Activated T-helper 17 cell treated with anti-CD3 and anti-CD28 coated beads, Interleukin-2, amount 50 U/mL, for 72 hours (primary cell): ENCODE measurements at regions not wholly inside any gene's neighbourhood (a gene's known extent, or its start where the extent isn't known, plus 50 kb on each side); places are given as distances from the start of the nearest gene placed in this dataset.

Experiments used
- ATAC-seq: fragments of 150-1000 bp; cut with Tn5 transposase; replicated peaks from 2 replicates; pipeline ENCODE4 v1.10.0; 2021; ENCODE audit warnings: mild to moderate bottlenecking, moderate library complexity
- H3K27ac Mint-ChIP-seq: one replicate; pipeline ENCODE4 v1.8.0; 2022; ENCODE audit warnings: mixed read lengths
- H3K27me3 Mint-ChIP-seq: one replicate; pipeline ENCODE4 v1.8.0; 2022; ENCODE audit warnings: mixed read lengths
- H3K36me3 Mint-ChIP-seq: one replicate; pipeline ENCODE4 v1.8.0; 2022; ENCODE audit warnings: low read depth, mild to moderate bottlenecking, mixed read lengths
- H3K4me1 Mint-ChIP-seq: one replicate; pipeline ENCODE4 v1.8.0; 2022; ENCODE audit warnings: mixed read lengths
- H3K4me3 Mint-ChIP-seq: one replicate; pipeline ENCODE4 v1.8.0; 2022; ENCODE audit warnings: mild to moderate bottlenecking, mixed read lengths
- H3K9me3 Mint-ChIP-seq: one replicate; pipeline ENCODE4 v1.8.0; 2022; ENCODE audit warnings: mixed read lengths

DNA sequence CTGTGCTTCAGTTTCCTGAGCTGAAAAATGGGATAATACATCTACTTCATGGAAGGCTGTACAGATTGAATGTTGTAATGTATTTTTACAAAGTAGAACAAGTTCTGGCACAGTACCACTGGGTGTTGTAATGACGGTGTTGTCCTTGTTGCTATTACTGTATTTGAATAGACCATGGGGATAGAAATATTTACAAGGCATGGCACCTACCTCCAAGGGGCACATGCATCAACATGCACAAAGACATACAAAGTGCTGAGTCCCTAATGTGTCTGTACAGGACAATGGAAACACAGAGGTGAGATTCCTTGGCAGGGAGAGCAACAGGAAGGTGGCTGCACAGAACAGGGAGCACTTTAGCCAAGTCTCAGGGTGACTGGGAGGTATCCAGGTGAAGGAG is 930.6 kb upstream of the TMEM132C start:
- peaks cover 18% of the 10 kb centered on the region for H3K27me3 Mint-ChIP-seq
- no peak overlapping the region for H3K4me3 Mint-ChIP-seq
- no peak for ATAC-seq
- H3K27ac Mint-ChIP-seq: no peak overlapping the region
- H3K36me3 Mint-ChIP-seq: no peaks in the 10 kb centered on the region
- no peaks in the 10 kb centered on the region for H3K4me1 Mint-ChIP-seq
- H3K9me3 Mint-ChIP-seq: no peaks in the 10 kb centered on the region

DNA sequence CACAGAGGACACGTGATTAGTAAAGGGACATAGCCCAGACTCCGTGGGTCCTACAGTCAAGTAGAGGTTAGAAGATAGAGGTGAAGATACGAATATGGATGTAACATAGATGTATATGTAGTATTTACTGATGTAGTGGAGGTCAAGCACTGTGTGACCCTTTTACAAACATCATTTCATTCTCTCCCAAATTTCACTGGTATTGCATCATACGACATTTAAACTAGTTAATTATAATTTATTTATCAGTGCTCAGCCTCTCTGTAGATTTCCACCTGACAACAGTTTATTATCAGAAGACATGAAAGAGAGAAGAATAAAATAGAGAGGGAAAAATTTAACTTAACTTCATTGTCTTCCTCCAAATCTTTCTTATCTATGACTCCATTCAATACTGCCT is 927.9 kb upstream of the TMEM132C start:
- ATAC-seq: no peak
- Mint-ChIP-seq H3K27ac (no peak overlapping the region), H3K4me3 (no peak overlapping the region), H3K9me3 (no peaks in the 10 kb centered on the region), H3K36me3 (no peaks in the 10 kb centered on the region), H3K27me3 (peaks cover 22% of the 10 kb centered on the region), H3K4me1 (no peaks in the 10 kb centered on the region)

DNA sequence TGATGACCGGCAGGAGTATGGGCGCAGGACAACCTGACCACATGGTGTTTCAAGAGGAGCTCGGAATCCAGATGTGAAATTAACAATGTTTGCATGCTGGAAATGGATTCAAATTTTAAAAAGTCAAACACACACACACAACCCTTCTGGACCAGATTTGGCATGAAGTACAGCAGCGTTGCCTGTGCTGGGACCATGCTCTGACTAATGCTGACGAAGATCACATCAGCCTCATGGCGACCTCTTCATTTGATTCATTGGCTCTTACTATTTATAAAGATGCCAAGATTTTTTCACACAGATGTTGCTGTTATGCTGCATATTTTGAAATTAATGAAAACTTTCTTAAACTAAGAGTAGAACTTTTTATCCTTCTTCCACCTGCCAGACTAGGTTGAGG is 926.6 kb upstream of the TMEM132C start:
- Mint-ChIP-seq H3K4me3 (no peak overlapping the region), H3K36me3 (no peaks in the 10 kb centered on the region), H3K27ac (no peak overlapping the region), H3K27me3 (peaks cover 29% of the 10 kb centered on the region), H3K4me1 (no peaks in the 10 kb centered on the region), H3K9me3 (no peaks in the 10 kb centered on the region)
- no peak for ATAC-seq

GRCh38 chr12:127342861-127343260 is 924.1 kb upstream of the TMEM132C start:
- Mint-ChIP-seq H3K27me3 (peaks cover 26% of the 10 kb centered on the region), H3K4me1 (no peaks in the 10 kb centered on the region), H3K4me3 (no peak overlapping the region)

GRCh38 chr12:127343940-127344339 is 923.0 kb upstream of the TMEM132C start:
- no peak overlapping the region for H3K4me3 Mint-ChIP-seq
- H3K27me3 Mint-ChIP-seq: peaks cover 26% of the 10 kb centered on the region
- no peaks in the 10 kb centered on the region for H3K4me1 Mint-ChIP-seq
- no peak for ATAC-seq
- H3K36me3 Mint-ChIP-seq: no peaks in the 10 kb centered on the region
- H3K9me3 Mint-ChIP-seq: peaks cover 14% of the 10 kb centered on the region
- no peak overlapping the region for H3K27ac Mint-ChIP-seq

More at GRCh38 chr12:127342861-127343260, 924.1 kb upstream of the TMEM132C start:
- no peak for ATAC-seq
- H3K9me3 Mint-ChIP-seq: peaks cover 14% of the 10 kb centered on the region
- no peaks in the 10 kb centered on the region for H3K36me3 Mint-ChIP-seq
- no peak overlapping the region for H3K27ac Mint-ChIP-seq

DNA sequence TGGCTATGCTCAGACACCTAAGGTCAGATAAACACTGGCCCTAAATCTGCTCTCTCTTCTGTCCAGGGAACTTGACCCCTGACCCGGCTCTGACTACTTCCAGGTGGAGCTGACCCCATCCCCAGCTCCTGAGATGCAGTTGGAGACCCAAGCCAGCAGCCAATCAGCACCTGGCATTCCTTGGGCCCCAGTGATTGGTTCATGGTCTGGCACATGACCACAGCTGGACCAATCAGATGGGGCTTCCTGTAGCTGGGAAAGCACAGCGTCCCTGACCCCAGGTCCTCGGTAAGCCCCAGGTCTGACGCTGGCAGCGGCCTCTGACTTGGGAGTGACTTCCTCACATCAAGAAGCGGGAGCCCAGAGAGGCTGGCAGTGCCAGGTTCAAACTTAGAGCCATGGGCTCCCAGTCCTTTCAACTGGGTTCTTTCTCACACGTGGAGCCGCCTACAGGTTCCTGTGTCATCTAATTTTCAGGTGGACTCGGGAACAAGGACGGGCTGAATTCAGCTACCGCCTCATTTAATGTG is 915.4 kb upstream of the TMEM132C start:
- peaks cover 5% of the 10 kb centered on the region for H3K27me3 Mint-ChIP-seq
- H3K4me1 Mint-ChIP-seq: no peaks in the 10 kb centered on the region
- no peaks in the 10 kb centered on the region for H3K36me3 Mint-ChIP-seq
- peaks cover 12% of the 10 kb centered on the region for H3K9me3 Mint-ChIP-seq
- H3K4me3 Mint-ChIP-seq: no peak overlapping the region
- no peak overlapping the region for H3K27ac Mint-ChIP-seq
- ATAC-seq: no peak

DNA sequence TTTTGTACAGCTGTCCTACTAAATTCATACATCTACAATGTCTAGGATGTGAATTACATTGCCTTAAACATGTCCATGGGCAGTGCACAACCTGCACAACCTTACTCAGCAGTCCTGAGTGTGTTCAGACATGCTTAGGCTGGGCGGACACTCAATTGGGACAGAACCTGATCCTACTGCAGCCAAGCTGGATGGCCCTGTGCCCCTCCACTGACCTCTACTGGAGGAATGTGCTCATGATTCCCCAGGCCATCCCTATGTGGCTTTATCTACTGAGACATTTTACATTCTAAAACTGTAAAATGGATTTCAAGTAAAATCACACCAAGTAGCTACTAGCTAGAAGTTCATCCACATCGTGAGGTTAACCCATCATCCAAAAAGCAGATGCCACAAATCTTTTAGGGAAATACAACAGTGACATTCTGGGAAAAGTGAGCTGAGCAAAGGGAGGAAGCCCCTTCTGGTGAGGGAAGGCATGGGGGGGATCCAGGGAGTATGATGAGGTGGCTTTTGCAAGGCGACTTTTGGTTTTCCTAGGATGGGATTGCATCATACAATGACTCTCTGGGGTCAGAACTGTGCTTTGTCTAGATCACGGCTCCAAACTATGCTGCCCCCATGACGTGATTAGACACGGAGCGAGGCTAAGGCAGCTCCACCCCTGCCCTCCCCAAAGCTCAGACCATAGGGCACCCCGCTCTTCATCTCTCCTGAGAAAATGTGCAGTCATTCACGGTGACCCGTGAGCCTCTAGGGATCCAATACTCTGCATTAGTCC is 911.7 kb upstream of the TMEM132C start:
- Mint-ChIP-seq H3K36me3 (no peaks in the 10 kb centered on the region), H3K27me3 (no peaks in the 10 kb centered on the region), H3K4me1 (no peaks in the 10 kb centered on the region), H3K27ac (no peak overlapping the region), H3K4me3 (no peak overlapping the region), H3K9me3 (peaks cover 4% of the 10 kb centered on the region)
- no peak for ATAC-seq

DNA sequence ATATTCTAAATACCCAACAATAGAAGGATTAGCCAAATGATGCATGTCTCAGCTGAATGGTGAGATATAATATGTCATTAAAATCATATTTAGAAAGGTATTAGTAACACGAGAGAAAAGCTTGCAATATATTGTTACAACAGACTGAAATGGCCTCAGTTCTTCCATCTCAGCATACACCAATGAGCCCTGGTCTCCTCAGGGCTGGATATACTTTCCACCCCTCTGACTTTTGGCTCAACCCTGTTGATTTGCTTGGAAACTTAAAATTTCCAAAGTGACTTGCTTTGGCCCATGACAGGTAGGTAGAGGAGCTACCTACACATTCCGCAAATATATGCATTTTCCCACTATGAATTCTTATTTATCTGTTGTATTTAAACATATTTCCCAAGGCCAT is 908.1 kb upstream of the TMEM132C start:
- Mint-ChIP-seq H3K27me3 (no peaks in the 10 kb centered on the region), H3K27ac (no peak overlapping the region), H3K4me3 (no peak overlapping the region), H3K36me3 (no peaks in the 10 kb centered on the region), H3K9me3 (no peaks in the 10 kb centered on the region), H3K4me1 (no peaks in the 10 kb centered on the region)
- ATAC-seq: no peak

DNA sequence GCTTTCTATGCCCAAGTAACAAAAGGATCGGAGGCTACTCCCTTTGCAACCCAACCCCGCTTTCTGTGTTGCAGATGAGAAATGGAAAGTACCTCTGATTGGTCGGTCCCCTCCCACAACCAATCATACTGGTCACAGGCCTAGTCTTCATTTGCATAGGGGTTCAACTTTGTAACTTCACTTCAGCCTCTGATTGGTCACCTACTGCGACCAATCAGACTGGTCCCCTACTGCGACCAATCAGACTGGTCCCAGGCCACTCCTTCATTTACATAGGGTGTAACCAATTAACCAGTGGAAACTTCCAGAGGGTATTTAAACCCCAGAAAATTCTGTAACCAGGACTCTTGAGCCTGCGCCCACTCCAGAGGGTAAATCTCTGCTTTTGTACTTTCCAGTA is 906.4 kb upstream of the TMEM132C start:
- Mint-ChIP-seq H3K27ac (no peak overlapping the region), H3K4me1 (no peaks in the 10 kb centered on the region), H3K27me3 (peaks cover 4% of the 10 kb centered on the region), H3K9me3 (no peaks in the 10 kb centered on the region), H3K4me3 (no peak overlapping the region), H3K36me3 (no peaks in the 10 kb centered on the region)
- ATAC-seq: no peak

GRCh38 chr12:127362121-127362520 is 904.8 kb upstream of the TMEM132C start:
- no peak for ATAC-seq
- no peaks in the 10 kb centered on the region for H3K4me1 Mint-ChIP-seq
- H3K4me3 Mint-ChIP-seq: no peak overlapping the region
- H3K36me3 Mint-ChIP-seq: no peaks in the 10 kb centered on the region
- H3K9me3 Mint-ChIP-seq: peaks cover 3% of the 10 kb centered on the region
- peaks cover 4% of the 10 kb centered on the region for H3K27me3 Mint-ChIP-seq
- H3K27ac Mint-ChIP-seq: no peak overlapping the region

- Mint-ChIP-seq H3K36me3 (no peaks in the 10 kb centered on the region), H3K4me3 (no peak overlapping the region), H3K9me3 (peaks cover 6% of the 10 kb centered on the region), H3K27me3 (peaks cover 4% of the 10 kb centered on the region), H3K27ac (no peak overlapping the region), H3K4me1 (no peaks in the 10 kb centered on the region)
- ATAC-seq: no peak
Observed at GRCh38 chr12:127363392-127363791, 903.6 kb upstream of the TMEM132C start.

GRCh38 chr12:127373559-127373958 is 893.4 kb upstream of the TMEM132C start:
- peaks cover 14% of the 10 kb centered on the region for H3K27me3 Mint-ChIP-seq
- H3K4me3 Mint-ChIP-seq: no peak overlapping the region
- H3K27ac Mint-ChIP-seq: no peak overlapping the region
- no peak for ATAC-seq
- no peaks in the 10 kb centered on the region for H3K4me1 Mint-ChIP-seq
- no peaks in the 10 kb centered on the region for H3K9me3 Mint-ChIP-seq
- H3K36me3 Mint-ChIP-seq: no peaks in the 10 kb centered on the region

DNA sequence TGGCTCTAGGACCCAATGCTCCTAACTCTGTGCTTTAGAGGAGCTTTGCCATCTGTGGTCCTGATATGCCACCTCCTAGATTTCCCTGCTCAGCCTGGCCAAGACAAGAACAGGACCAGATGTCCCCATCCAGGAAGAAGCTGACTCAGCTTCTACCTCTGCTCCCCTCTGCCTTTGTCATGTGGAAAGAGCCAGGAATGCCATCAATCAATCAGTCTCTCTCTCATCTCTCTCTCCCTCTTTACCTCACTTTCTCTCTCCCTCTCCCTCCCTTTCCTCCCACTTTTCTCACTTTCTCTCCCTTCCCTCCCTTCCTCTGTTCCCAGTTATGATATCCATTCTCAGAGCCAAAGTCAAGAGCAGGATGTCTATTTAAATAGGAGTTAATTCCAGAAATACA is 892.5 kb upstream of the TMEM132C start:
- H3K36me3 Mint-ChIP-seq: no peaks in the 10 kb centered on the region
- no peak for ATAC-seq
- no peaks in the 10 kb centered on the region for H3K9me3 Mint-ChIP-seq
- H3K4me1 Mint-ChIP-seq: no peaks in the 10 kb centered on the region
- H3K4me3 Mint-ChIP-seq: no peak overlapping the region
- H3K27me3 Mint-ChIP-seq: peaks cover 18% of the 10 kb centered on the region
- H3K27ac Mint-ChIP-seq: no peak overlapping the region

DNA sequence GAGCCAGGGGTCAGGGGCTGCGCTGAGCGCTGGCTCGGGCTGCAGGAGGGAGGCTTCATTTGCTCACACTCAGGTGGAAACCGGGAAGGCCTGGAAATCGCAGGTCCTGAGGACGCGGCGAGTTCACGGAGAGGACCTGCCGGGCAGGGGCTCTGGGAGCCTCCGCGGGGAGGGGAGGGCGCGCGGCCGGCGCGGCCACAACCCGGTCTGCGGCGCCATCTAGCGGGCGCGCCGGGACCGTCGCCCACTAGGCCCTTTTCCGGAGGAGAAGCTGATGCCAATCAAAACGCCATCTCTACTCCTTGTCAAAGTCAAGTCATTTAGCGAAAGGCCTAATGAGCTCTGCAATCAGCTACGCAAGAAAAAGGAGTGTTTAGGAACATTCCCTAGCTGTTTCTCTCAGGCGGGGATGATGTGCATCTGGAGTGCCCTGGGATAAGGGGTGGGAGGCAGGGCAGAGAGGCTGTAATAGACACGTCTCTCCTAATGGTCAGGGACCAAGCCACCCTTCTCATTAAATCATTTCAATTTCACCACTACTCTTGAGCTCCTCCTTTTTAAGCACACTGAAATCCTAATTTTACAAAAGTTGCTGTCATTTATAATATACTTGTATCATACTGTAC is 885.8 kb upstream of the TMEM132C start:
- Mint-ChIP-seq H3K4me1 (no peaks in the 10 kb centered on the region), H3K36me3 (no peaks in the 10 kb centered on the region), H3K27ac (no peak overlapping the region), H3K27me3 (peaks cover 20% of the 10 kb centered on the region), H3K4me3 (no peak overlapping the region), H3K9me3 (no peaks in the 10 kb centered on the region)
- ATAC-seq: peak; percentile 70

- peaks cover 20% of the 10 kb centered on the region for H3K27me3 Mint-ChIP-seq
- no peaks in the 10 kb centered on the region for H3K9me3 Mint-ChIP-seq
- H3K27ac Mint-ChIP-seq: no peak overlapping the region
- no peaks in the 10 kb centered on the region for H3K4me1 Mint-ChIP-seq
- no peak overlapping the region for H3K4me3 Mint-ChIP-seq
- H3K36me3 Mint-ChIP-seq: no peaks in the 10 kb centered on the region
- ATAC-seq: no peak
Observed at GRCh38 chr12:127381681-127382080, 885.3 kb upstream of the TMEM132C start.
